SK-N-MC (cell line): ENCODE measurements at regions not wholly inside any gene's neighbourhood (a gene's known extent, or its start where the extent isn't known, plus 50 kb on each side); places are given as distances from the start of the nearest gene placed in this dataset.

Experiments
- DNase-seq: peaks from one replicate; pipeline ENCODE4 v3.0.0-alpha.2; 2011; ENCODE audit warnings: low read depth, low spot score
- H3K27ac ChIP-seq: fragments of 200-600 bp; sonication (generic); 2 replicates; pipeline ENCODE4 v1.5.1; 2016; ENCODE audit warnings: mixed run types
- H3K36me3 ChIP-seq: fragments of 200-600 bp; sonication (generic); 2 replicates; pipeline ENCODE4 v1.6.1; 2017; ENCODE audit warnings: antibody characterized with exemption, low read length, mixed read lengths; ENCODE audit not compliant: insufficient read depth
- H3K4me3 ChIP-seq: fragments of 200-600 bp; sonication (generic); 2 replicates; pipeline ENCODE4 v1.5.1; 2016
- H3K9ac ChIP-seq: fragments of 200-600 bp; sonication (generic); 2 replicates; pipeline ENCODE4 v1.8.0; 2017; ENCODE audit warnings: mixed run types, mixed read lengths; ENCODE audit not compliant: insufficient read length
- H3K9me3 ChIP-seq: fragments of 200-600 bp; sonication (generic); 2 replicates; pipeline ENCODE4 v1.6.1; 2017; ENCODE audit warnings: low read depth, mild to moderate bottlenecking, antibody characterized with exemption, low read length, moderate library complexity, mixed read lengths
- EZH2 ChIP-seq: fragments of 200-600 bp; sonication (generic); IDR thresholded peaks from one replicate; pipeline ENCODE4 v1.6.1; 2017; ENCODE audit warnings: antibody characterized with exemption
- FOXP2 ChIP-seq: optimal IDR thresholded peaks from 2 replicates; pipeline ENCODE3; 2011; ENCODE audit warnings: mild to moderate bottlenecking, moderate library complexity; ENCODE audit not compliant: insufficient read depth; ENCODE audit errors: extremely low read length, control extremely low read depth
- POLR2AphosphoS5 ChIP-seq: IDR thresholded peaks from 2 replicates; pipeline ENCODE4 v1.6.1; 2012; ENCODE audit warnings: mild to moderate bottlenecking, low read depth, low read length, borderline replicate concordance

GRCh38 chr17:77843896-77844295, 114.6 kb upstream of the TNRC6C start:
- no peak for TF ChIP-seq EZH2
- no peak for TF ChIP-seq FOXP2
- no peak for TF ChIP-seq POLR2AphosphoS5
- H3K4me3 ChIP-seq = no peak overlapping the region
- no peak overlapping the region for H3K9ac ChIP-seq
- H3K9me3 ChIP-seq = no peaks in the 10 kb centered on the region
- no peak for DNase-seq
- no peaks in the 10 kb centered on the region for H3K36me3 ChIP-seq
- no peak overlapping the region for H3K27ac ChIP-seq

- Histone ChIP-seq H3K9ac (no peak overlapping the region), H3K36me3 (no peaks in the 10 kb centered on the region), H3K4me3 (no peak overlapping the region), H3K27ac (no peak overlapping the region), H3K9me3 (no peaks in the 10 kb centered on the region)
- no peak for DNase-seq
- TF ChIP-seq POLR2AphosphoS5 (no peak), EZH2 (no peak), FOXP2 (no peak)
These were observed 113.8 kb upstream of the TNRC6C start for GRCh38 chr17:77844681-77845080.

DNA sequence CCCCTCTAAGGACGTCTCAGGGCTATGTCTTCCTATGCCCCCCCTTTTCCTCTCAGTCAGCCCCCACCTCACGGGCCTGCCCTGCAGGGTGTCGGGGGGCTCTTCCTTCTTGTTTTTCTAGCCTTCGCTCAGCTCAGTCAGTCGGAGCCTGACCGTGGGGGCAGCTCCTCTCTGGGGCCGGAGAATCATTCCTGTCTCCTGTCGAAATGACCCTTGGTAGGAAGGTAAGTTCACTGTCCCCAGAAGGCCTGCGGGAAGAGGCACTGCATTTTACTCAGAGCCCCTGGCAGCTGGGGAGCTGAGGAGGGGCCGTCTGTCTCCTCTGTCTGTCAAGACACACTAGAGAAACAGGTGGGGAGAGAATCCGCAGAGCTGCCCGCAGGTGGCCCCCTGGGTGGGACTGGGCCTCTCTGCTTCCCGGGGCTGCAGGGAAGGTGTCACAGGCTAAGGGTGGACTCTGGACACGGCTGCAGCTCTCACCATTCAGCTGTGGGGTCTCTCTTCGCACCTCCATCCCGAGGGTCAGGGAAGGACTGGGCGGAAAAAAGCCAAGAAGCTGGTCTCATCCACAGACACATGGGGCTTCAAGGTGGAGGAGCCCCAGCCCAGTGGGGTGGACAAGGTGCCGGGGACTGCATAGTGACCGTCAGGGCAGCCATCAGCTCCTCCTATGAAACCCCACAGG, 112.8 kb upstream of the TNRC6C start:
- Histone ChIP-seq H3K4me3 (no peak overlapping the region), H3K36me3 (no peaks in the 10 kb centered on the region), H3K9me3 (no peaks in the 10 kb centered on the region), H3K9ac (no peak overlapping the region), H3K27ac (no peak overlapping the region)
- DNase-seq = no peak
- TF ChIP-seq POLR2AphosphoS5 (no peak), EZH2 (no peak), FOXP2 (no peak)

DNA sequence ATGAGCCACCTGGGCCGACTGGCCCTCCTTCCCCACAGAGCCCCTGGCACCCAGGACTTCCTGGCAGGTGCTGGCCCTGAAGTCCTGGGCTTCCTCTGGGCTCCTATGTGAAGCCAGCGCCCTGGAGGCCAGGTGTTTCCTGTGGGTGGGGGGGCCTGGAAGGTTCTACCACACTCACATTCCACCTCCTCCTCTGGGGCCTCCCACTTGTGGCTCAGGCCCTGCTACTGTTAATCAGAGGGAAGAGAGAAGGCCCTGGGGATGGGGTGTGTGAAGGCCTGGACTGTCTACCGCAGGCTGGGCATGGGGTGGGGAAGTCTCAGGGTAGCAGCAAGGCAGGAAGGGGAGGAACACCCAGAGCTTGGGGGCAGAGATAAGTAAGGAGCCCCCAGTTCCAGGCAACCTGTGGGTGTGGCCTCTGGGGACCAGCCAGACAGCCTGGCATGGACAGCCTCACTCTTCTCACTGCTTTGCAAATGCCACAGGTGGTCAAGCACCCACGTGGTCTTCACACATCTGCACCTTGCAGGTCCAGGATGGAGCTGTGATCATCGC, 111.9 kb upstream of the TNRC6C start:
- Histone ChIP-seq H3K27ac (no peak overlapping the region), H3K4me3 (no peak overlapping the region), H3K9me3 (no peaks in the 10 kb centered on the region), H3K36me3 (no peaks in the 10 kb centered on the region), H3K9ac (no peak overlapping the region)
- TF ChIP-seq POLR2AphosphoS5 (no peak), EZH2 (no peak), FOXP2 (no peak)
- no peak for DNase-seq

DNA sequence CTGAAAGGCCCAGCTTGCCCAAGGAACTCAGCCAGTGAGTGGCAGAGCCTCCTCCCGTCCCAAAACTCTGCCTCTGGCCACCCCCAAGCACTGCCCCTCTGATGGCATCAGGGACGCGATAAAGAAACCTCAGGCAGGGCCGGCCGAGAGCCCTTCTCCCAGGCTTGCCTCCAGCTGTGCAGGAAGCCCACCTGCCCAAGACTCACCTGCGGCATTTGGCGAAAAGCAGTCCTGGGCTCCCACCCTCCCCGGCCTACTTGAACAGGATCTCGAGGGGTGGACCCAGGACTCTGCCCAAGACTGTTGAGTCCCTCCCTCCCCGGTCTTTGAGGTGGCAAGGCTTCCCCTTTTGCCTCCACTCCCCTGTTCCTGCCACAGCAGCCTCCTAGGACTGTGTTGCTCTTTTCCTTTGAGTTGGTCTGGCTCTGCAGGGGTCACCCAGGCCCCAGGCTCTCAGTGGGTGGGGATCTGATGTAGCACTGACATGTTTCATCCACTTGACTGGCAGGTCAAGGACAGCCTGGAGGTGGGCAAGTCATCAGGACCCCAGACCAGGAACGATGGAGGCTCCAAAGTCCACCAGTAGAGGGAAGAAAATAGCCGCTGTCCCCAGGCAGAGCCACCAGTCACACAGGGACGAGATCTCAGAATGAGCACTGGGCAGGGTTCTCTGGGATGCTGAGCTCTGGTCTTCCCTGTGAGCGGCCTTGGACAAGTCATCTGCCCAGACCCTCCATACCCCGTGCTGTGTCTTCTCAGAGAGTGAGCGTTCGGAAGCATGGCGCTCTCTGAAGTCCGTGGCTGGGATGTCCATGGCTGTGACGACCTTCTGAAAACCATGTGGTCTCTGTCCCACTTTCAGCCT, 111.0 kb upstream of the TNRC6C start:
- H3K9ac ChIP-seq = no peak overlapping the region
- no peak for DNase-seq
- no peaks in the 10 kb centered on the region for H3K36me3 ChIP-seq
- no peak overlapping the region for H3K27ac ChIP-seq
- H3K9me3 ChIP-seq = no peaks in the 10 kb centered on the region
- TF ChIP-seq FOXP2 = no peak
- TF ChIP-seq EZH2 = no peak
- no peak for TF ChIP-seq POLR2AphosphoS5
- no peak overlapping the region for H3K4me3 ChIP-seq

- TF ChIP-seq FOXP2 (no peak), POLR2AphosphoS5 (no peak), EZH2 (no peak)
- Histone ChIP-seq H3K4me3 (no peak overlapping the region), H3K27ac (no peak overlapping the region), H3K36me3 (no peaks in the 10 kb centered on the region), H3K9ac (no peak overlapping the region), H3K9me3 (no peaks in the 10 kb centered on the region)
- DNase-seq = no peak
These were observed 110.2 kb upstream of the TNRC6C start for GRCh38 chr17:77848257-77848656.

- H3K9ac ChIP-seq = no peak overlapping the region
- no peaks in the 10 kb centered on the region for H3K36me3 ChIP-seq
- no peak overlapping the region for H3K27ac ChIP-seq
- TF ChIP-seq FOXP2 (no peak), POLR2AphosphoS5 (no peak), EZH2 (no peak)
- no peaks in the 10 kb centered on the region for H3K9me3 ChIP-seq
- H3K4me3 ChIP-seq = no peak overlapping the region
- no peak for DNase-seq
These were observed 109.3 kb upstream of the TNRC6C start for GRCh38 chr17:77849239-77849638.

GRCh38 chr17:77851921-77852320, 106.6 kb upstream of the TNRC6C start:
- Histone ChIP-seq H3K36me3 (no peaks in the 10 kb centered on the region), H3K27ac (no peak overlapping the region), H3K9ac (no peak overlapping the region), H3K4me3 (no peak overlapping the region), H3K9me3 (no peaks in the 10 kb centered on the region)
- no peak for DNase-seq
- no peak for TF ChIP-seq FOXP2
